ENCODE measurements at regions not wholly inside any gene's neighbourhood (a gene's known extent, or its start where the extent isn't known, plus 50 kb on each side); places are given as distances from the start of the nearest gene placed in this dataset.
"Not testable (repeated sequence)": the region's sequence is repeated elsewhere in the genome, so short reads cannot be mapped to it uniquely, and the experiment has no call there.

- DNase-seq, result no peak
Observed at GRCh38 chr3:157920822-157921700, 185.2 kb downstream of the SHOX2 start.

- DNase-seq, result no peak
Observed at GRCh38 chr3:157919319-157919887, 186.8 kb downstream of the SHOX2 start.

- no peak for DNase-seq
Observed at GRCh38 chr3:157918402-157918801, 187.8 kb downstream of the SHOX2 start.

- DNase-seq, result no peak
Observed at GRCh38 chr3:157916672-157917071, 189.5 kb downstream of the SHOX2 start.

GRCh38 chr3:157914882-157915281 lies 191.3 kb downstream of the SHOX2 start:
- no peak for DNase-seq

GRCh38 chr3:157913741-157914150 lies 192.5 kb downstream of the SHOX2 start:
- no peak for DNase-seq

- no peak for DNase-seq
Observed at GRCh38 chr3:157912514-157913451, 193.4 kb downstream of the SHOX2 start.

- no peak for DNase-seq
Observed at GRCh38 chr3:157906627-157907026, 199.6 kb downstream of the SHOX2 start.

GRCh38 chr3:157905885-157906284 lies 200.3 kb downstream of the SHOX2 start:
- DNase-seq, result no peak

- not testable (repeated sequence) for DNase-seq
Observed at GRCh38 chr3:157902680-157903079, 203.5 kb downstream of the SHOX2 start.

- no peak for DNase-seq
Observed at GRCh38 chr3:157888040-157888439, 218.2 kb downstream of the SHOX2 start.

GRCh38 chr3:157876556-157876955 lies 229.7 kb downstream of the SHOX2 start:
- no peak for DNase-seq

GRCh38 chr3:157872902-157873301 lies 233.3 kb downstream of the SHOX2 start:
- DNase-seq, result peak in 1 of 58 donors; percentile 13

- DNase-seq, result no peak
Observed at GRCh38 chr3:157871838-157872460, 234.3 kb downstream of the SHOX2 start.

- no peak for DNase-seq
Observed at GRCh38 chr3:157871248-157871647, 235.0 kb downstream of the SHOX2 start.

GRCh38 chr3:157868946-157869345 lies 237.3 kb downstream of the SHOX2 start:
- DNase-seq, result no peak

GRCh38 chr3:157868196-157868595 lies 238.0 kb downstream of the SHOX2 start:
- no peak for DNase-seq

- DNase-seq, result no peak
Observed at GRCh38 chr3:157865352-157866000, 240.7 kb downstream of the SHOX2 start.

- DNase-seq, result no peak
Observed at GRCh38 chr3:157861076-157861765, 245.0 kb downstream of the SHOX2 start.

GRCh38 chr3:157859541-157859940 lies 246.7 kb downstream of the SHOX2 start:
- DNase-seq, result no peak

Data from anterior cingulate cortex (tissue), 58 donors.